Thymus (tissue), 11 donors: ENCODE measurements at regions not wholly inside any gene's neighbourhood (a gene's known extent, or its start where the extent isn't known, plus 50 kb on each side); places are given as distances from the start of the nearest gene placed in this dataset.

Source experiments
- DNase-seq, 9 donors: peaks; one replicate each; pipeline ENCODE4 v3.0.0-alpha.2; 2013; ENCODE audit warnings: low spot score in 9 of 9, low read depth in 6 of 9, missing footprints in 1 of 9
- H3K27ac ChIP-seq, 2 donors: one replicate each; pipeline ENCODE4 v1.5.1; 2013; ENCODE audit warnings: control low read depth in 1 of 2, low read depth in 1 of 2, low read length in 1 of 2, mild to moderate bottlenecking in 1 of 2, moderate library complexity in 1 of 2
- H3K27me3 ChIP-seq, 2 donors: one replicate each; pipeline ENCODE4 v1.5.1; 2013; ENCODE audit warnings: low read length in 1 of 2; ENCODE audit not compliant: control insufficient read depth in 2 of 2, insufficient read depth in 1 of 2
- H3K36me3 ChIP-seq, 2 donors: one replicate each; pipeline ENCODE4 v1.5.1; 2013; ENCODE audit warnings: low read length in 1 of 2, mild to moderate bottlenecking in 1 of 2, moderate library complexity in 1 of 2; ENCODE audit not compliant: control insufficient read depth in 2 of 2, insufficient read depth in 2 of 2
- H3K4me1 ChIP-seq, 2 donors: one replicate each; pipeline ENCODE4 v1.5.1; 2013; ENCODE audit warnings: low read length in 2 of 2; ENCODE audit not compliant: control insufficient read depth in 2 of 2, insufficient read depth in 2 of 2
- H3K4me3 ChIP-seq, 2 donors: one replicate each; pipeline ENCODE4 v1.5.1; 2013; ENCODE audit warnings: low read length in 2 of 2, control low read depth in 1 of 2, mild to moderate bottlenecking in 1 of 2
- H3K9me3 ChIP-seq, 2 donors: one replicate each; pipeline ENCODE4 v1.5.1; 2013; ENCODE audit warnings: low read length in 1 of 2, mild to moderate bottlenecking in 1 of 2; ENCODE audit not compliant: control insufficient read depth in 2 of 2, insufficient read depth in 1 of 2
- WGBS: extraction: QIAGEN DNeasy Blood & Tissue Kit; methylation state at CpG from one replicate; pipeline ENCODE4 v1.1.7; 2013; 5-methylcytosine and 5-hydroxymethylcytosine counted together
- donor health status: healthy.

DNA sequence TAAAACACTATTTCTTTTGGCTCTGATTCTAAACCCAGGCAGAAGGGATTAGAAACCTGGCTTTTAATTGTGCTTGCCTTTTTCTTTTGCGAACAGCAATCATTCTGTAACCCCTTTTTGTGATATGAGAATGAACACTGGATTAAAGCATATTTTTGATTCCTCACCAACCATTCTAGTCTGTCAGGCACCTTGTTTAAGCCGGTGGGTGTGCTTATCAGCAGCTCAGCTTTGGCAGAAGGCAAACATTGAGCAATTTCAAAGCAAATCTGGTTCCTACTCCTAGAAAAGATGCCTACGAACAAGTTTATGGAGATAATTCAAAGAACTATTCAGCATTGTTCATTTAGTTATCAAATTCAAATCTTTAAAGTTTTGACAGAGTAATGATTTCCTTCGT is 265.1 kb upstream of the FAM241A start:
- Histone ChIP-seq H3K36me3 (no peaks in the 10 kb centered on the region), H3K27ac (no peak overlapping the region), H3K4me3 (no peak overlapping the region), H3K4me1 (no peaks in the 10 kb centered on the region), H3K27me3 (no peaks in the 10 kb centered on the region), H3K9me3 (no peaks in the 10 kb centered on the region)
- DNase-seq: no peak
- 90% methylated on average over 4 of the region's 4 CpGs for WGBS

GRCh38 chr4:111883557-111883999 is 261.7 kb upstream of the FAM241A start:
- no peaks in the 10 kb centered on the region for H3K4me1 ChIP-seq
- H3K27me3 ChIP-seq: no peaks in the 10 kb centered on the region
- no peaks in the 10 kb centered on the region for H3K36me3 ChIP-seq
- WGBS: 92% methylated on average over 1 of the region's 1 CpG
- no peak for DNase-seq
- H3K9me3 ChIP-seq: no peaks in the 10 kb centered on the region
- no peak overlapping the region for H3K27ac ChIP-seq
- no peak overlapping the region for H3K4me3 ChIP-seq

- WGBS: 92% methylated on average over 4 of the region's 4 CpGs
- H3K27me3 ChIP-seq: no peaks in the 10 kb centered on the region
- H3K4me3 ChIP-seq: no peak overlapping the region
- H3K9me3 ChIP-seq: no peaks in the 10 kb centered on the region
- no peaks in the 10 kb centered on the region for H3K36me3 ChIP-seq
- DNase-seq: no peak
- H3K27ac ChIP-seq: no peak overlapping the region
- H3K4me1 ChIP-seq: no peaks in the 10 kb centered on the region
Measured at GRCh38 chr4:111890412-111890811, 254.8 kb upstream of the FAM241A start.

GRCh38 chr4:111905511-111905910 is 239.7 kb upstream of the FAM241A start:
- Histone ChIP-seq H3K27me3 (no peaks in the 10 kb centered on the region), H3K4me3 (no peak overlapping the region), H3K4me1 (no peaks in the 10 kb centered on the region), H3K36me3 (no peaks in the 10 kb centered on the region), H3K9me3 (no peaks in the 10 kb centered on the region), H3K27ac (no peak overlapping the region)
- 91% methylated on average over 4 of the region's 4 CpGs for WGBS
- DNase-seq: no peak

DNA sequence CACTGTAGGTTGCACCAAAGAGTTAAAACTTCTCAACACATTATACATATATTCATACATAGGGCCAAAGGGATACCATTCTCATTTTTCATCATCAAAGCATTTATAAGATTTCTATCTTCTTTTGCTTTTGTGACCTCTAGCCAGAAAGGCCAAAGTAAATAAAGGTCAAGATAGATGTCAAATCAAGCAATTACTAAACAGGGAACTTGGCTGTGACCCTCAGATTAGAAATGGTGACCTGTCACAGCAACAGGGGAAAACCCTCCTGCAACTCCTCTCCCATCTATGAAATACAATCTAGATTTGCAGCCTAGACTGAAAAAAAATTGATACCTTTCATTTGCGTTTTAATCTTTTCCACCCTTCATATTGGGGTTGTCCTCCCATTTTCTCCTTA is 225.6 kb upstream of the FAM241A start:
- no peak for DNase-seq
- no peak overlapping the region for H3K27ac ChIP-seq
- H3K36me3 ChIP-seq: no peaks in the 10 kb centered on the region
- H3K27me3 ChIP-seq: no peaks in the 10 kb centered on the region
- H3K9me3 ChIP-seq: no peaks in the 10 kb centered on the region
- WGBS: 94% methylated on average over 1 of the region's 1 CpG
- H3K4me1 ChIP-seq: no peaks in the 10 kb centered on the region
- no peak overlapping the region for H3K4me3 ChIP-seq

DNA sequence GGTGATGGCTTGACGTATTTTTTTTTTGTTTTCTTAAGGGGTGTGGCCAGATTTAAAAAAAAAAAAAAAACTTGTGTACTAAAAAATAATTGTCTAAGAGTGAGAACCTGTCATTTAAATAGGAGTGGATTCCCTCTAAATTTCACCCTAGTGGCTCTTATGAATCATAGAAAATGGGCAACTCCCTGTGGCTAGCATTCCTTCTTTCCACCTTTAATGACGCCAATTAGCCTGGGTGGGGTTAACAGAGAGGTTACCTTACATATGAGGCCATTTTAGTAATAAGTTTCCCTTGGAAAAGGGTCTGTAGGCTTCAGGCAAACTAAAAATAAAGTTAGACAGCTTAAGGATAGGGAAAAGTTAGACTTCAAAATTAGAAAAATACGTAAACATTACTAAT is 223.5 kb upstream of the FAM241A start:
- H3K4me3 ChIP-seq: no peak overlapping the region
- H3K36me3 ChIP-seq: no peaks in the 10 kb centered on the region
- no peak for DNase-seq
- WGBS: 95% methylated on average over 3 of the region's 3 CpGs
- no peaks in the 10 kb centered on the region for H3K27me3 ChIP-seq
- H3K9me3 ChIP-seq: no peaks in the 10 kb centered on the region
- no peak overlapping the region for H3K27ac ChIP-seq
- no peaks in the 10 kb centered on the region for H3K4me1 ChIP-seq

- no peaks in the 10 kb centered on the region for H3K36me3 ChIP-seq
- 95% methylated on average over 6 of the region's 6 CpGs for WGBS
- H3K27ac ChIP-seq: no peak overlapping the region
- no peak for DNase-seq
- no peaks in the 10 kb centered on the region for H3K4me1 ChIP-seq
- H3K27me3 ChIP-seq: no peaks in the 10 kb centered on the region
- no peak overlapping the region for H3K4me3 ChIP-seq
- no peaks in the 10 kb centered on the region for H3K9me3 ChIP-seq
Measured at GRCh38 chr4:111923786-111924185, 221.5 kb upstream of the FAM241A start.

GRCh38 chr4:111924696-111925095 is 220.6 kb upstream of the FAM241A start:
- DNase-seq: no peak
- Histone ChIP-seq H3K4me3 (no peak overlapping the region), H3K36me3 (no peaks in the 10 kb centered on the region), H3K27me3 (no peaks in the 10 kb centered on the region), H3K9me3 (no peaks in the 10 kb centered on the region), H3K27ac (no peak overlapping the region), H3K4me1 (no peaks in the 10 kb centered on the region)
- WGBS: 96% methylated on average over 1 of the region's 1 CpG

DNA sequence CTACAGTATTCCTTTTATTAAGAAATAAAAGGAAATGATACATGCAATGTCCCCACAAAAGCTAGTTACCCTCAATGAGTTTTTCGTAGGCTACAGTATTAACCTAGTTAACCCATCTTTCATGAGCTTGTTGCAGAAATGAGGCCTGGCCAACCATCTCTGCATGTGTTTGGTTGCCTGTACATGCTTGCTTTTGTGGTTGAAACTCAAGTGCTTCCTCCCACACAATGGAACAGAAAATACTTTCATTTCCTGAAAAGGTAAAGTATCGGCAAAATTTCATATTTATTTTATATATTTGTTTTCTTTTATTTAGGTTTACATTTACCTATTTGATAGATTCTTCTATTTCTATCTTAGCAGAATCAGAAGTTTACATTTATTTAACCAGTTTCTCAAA is 214.6 kb upstream of the FAM241A start:
- 18% methylated on average over 2 of the region's 2 CpGs for WGBS
- peak in 1 of 9 donors; percentile 34 for DNase-seq

DNA sequence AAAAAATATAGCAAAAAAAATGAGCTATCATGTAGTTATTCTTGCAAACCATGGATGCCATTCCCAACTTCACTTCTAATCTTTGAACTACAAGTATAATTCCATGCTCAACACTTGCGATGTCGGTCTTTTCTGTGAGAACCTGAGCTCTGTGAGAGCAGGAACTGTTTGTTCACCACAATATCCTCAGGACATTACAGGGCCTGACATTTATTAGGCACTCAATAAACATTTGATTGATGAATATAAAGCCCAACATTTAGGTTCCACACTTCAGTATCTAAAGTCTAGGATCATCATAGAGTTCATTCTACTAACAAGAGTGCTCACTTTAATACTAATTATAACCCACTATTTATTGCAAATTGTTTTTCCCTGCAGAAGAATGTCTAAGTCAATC is 211.6 kb upstream of the FAM241A start:
- no peak for DNase-seq
- H3K27me3 ChIP-seq: no peaks in the 10 kb centered on the region
- H3K9me3 ChIP-seq: no peaks in the 10 kb centered on the region
- H3K36me3 ChIP-seq: no peaks in the 10 kb centered on the region
- H3K27ac ChIP-seq: no peak overlapping the region
- H3K4me3 ChIP-seq: no peak overlapping the region
- 57% methylated on average over 2 of the region's 2 CpGs for WGBS
- no peaks in the 10 kb centered on the region for H3K4me1 ChIP-seq

More for the DNA sequence above, 214.6 kb upstream of the FAM241A start:
- no peak overlapping the region for H3K27ac ChIP-seq
- H3K36me3 ChIP-seq: no peaks in the 10 kb centered on the region
- no peaks in the 10 kb centered on the region for H3K9me3 ChIP-seq
- H3K4me1 ChIP-seq: no peaks in the 10 kb centered on the region
- no peak overlapping the region for H3K4me3 ChIP-seq
- H3K27me3 ChIP-seq: no peaks in the 10 kb centered on the region
